Tibial nerve (tissue), 4 donors: ENCODE measurements at regions not wholly inside any gene's neighbourhood (a gene's known extent, or its start where the extent isn't known, plus 50 kb on each side); places are given as distances from the start of the nearest gene placed in this dataset.

ENCODE experiments used
- EP300 ChIP-seq, 2 donors: sonication (generic); formaldehyde crosslinking; IDR thresholded peaks; one replicate each; pipeline ENCODE4 v1.6.1; 2017; ENCODE audit warnings: antibody characterized with exemption in 2 of 2, mild to moderate bottlenecking in 1 of 2
- POLR2A ChIP-seq, 2 donors: fragments of 450-650 bp; IDR thresholded peaks; one replicate each; pipeline ENCODE4 v1.6.1; 2017; ENCODE audit warnings: antibody characterized with exemption in 2 of 2, mild to moderate bottlenecking in 2 of 2, moderate library complexity in 2 of 2
- TF ChIP-seq, protein P1 (sequence below), 5 experiments: fragments of 200-600 bp in 3 of 5; fragments of 450-650 bp in 2 of 5; sonication (generic) in 3 of 5; IDR thresholded peaks; one replicate each; pipeline ENCODE4 v1.5.1; 2016 to 2019; ENCODE audit warnings: antibody characterized with exemption in 5 of 5, mild to moderate bottlenecking in 3 of 5, moderate library complexity in 2 of 5

DNA sequence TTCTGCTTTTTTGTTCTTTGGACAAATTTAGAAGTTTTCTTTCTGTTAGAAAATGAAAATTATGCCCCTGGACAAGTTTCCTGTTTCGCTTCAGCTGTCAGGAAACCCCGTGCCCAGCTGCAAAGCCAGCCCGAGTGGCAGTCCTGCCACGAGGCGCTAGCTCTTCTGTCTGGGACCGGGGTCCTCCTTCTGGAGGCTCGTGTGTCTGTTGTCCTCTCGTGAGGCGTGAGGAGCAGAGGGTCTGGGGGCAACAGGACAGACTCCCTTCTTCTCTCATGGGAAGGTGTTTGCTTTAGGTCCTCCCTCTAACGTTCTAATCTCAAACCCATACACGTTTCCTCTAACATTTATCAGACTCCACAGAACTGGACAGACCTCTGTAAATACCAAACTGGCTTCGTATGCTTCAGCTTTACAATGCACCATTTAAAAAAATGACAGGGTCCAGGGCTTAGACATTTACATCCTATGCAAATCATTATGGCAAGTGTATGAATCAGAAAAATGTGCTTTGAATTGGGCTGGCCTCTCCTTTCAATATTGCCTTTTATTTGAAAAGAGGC lies 184.5 kb upstream of the SHH start:
- TF ChIP-seq POLR2A (IDR thresholded peaks at IDR 0.05) (no peak), EP300 (IDR thresholded peaks at IDR 0.05) (no peak)
- TF ChIP-seq, protein P1, sequence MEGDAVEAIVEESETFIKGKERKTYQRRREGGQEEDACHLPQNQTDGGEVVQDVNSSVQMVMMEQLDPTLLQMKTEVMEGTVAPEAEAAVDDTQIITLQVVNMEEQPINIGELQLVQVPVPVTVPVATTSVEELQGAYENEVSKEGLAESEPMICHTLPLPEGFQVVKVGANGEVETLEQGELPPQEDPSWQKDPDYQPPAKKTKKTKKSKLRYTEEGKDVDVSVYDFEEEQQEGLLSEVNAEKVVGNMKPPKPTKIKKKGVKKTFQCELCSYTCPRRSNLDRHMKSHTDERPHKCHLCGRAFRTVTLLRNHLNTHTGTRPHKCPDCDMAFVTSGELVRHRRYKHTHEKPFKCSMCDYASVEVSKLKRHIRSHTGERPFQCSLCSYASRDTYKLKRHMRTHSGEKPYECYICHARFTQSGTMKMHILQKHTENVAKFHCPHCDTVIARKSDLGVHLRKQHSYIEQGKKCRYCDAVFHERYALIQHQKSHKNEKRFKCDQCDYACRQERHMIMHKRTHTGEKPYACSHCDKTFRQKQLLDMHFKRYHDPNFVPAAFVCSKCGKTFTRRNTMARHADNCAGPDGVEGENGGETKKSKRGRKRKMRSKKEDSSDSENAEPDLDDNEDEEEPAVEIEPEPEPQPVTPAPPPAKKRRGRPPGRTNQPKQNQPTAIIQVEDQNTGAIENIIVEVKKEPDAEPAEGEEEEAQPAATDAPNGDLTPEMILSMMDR (IDR thresholded peaks at IDR 0.05) = no peak
